Ishikawa (cell line): ENCODE measurements at regions not wholly inside any gene's neighbourhood (a gene's known extent, or its start where the extent isn't known, plus 50 kb on each side); places are given as distances from the start of the nearest gene placed in this dataset.

Source experiments
- CEBPB ChIP-seq: IDR thresholded peaks from 2 replicates; pipeline ENCODE4 v1.6.1; 2012
- CREB1 ChIP-seq: IDR thresholded peaks from 2 replicates; pipeline ENCODE4 v1.6.1; 2012; ENCODE audit warnings: low read depth
- EGR1 ChIP-seq: IDR thresholded peaks from 2 replicates; pipeline ENCODE4 v1.6.1; 2012
- EP300 ChIP-seq: IDR thresholded peaks from 2 replicates; pipeline ENCODE4 v1.6.1; 2012; ENCODE audit warnings: borderline replicate concordance
- FOXM1 ChIP-seq: IDR thresholded peaks from 2 replicates; pipeline ENCODE4 v1.6.1; 2012; ENCODE audit warnings: low read depth, borderline replicate concordance
- NFIC ChIP-seq: IDR thresholded peaks from 2 replicates; pipeline ENCODE4 v1.6.1; 2012
- RAD21 ChIP-seq: IDR thresholded peaks from 2 replicates; pipeline ENCODE4 v1.6.1; 2012; ENCODE audit warnings: low read depth
- TAF1 ChIP-seq: IDR thresholded peaks from 2 replicates; pipeline ENCODE4 v1.6.1; 2012; ENCODE audit warnings: low read depth, mild to moderate bottlenecking
- TCF12 ChIP-seq: IDR thresholded peaks from 2 replicates; pipeline ENCODE4 v1.6.1; 2012; ENCODE audit warnings: low read depth
- TEAD4 ChIP-seq: IDR thresholded peaks from 2 replicates; pipeline ENCODE4 v1.6.1; 2012
- YY1 ChIP-seq: IDR thresholded peaks from 2 replicates; pipeline ENCODE4 v1.6.1; 2012; ENCODE audit warnings: low read depth
- ZBTB7A ChIP-seq: IDR thresholded peaks from 2 replicates; pipeline ENCODE4 v1.6.1; 2012; ENCODE audit warnings: low read depth
- TF ChIP-seq, protein P1 (sequence below): IDR thresholded peaks from 2 replicates; pipeline ENCODE4 v1.6.1; 2012
- TF ChIP-seq, protein P2 (sequence below): IDR thresholded peaks from 2 replicates; pipeline ENCODE4 v1.6.1; 2012; ENCODE audit warnings: low read depth, mild to moderate bottlenecking
- TF ChIP-seq, protein P3 (sequence below): IDR thresholded peaks from 2 replicates; pipeline ENCODE4 v1.6.1; 2012

DNA sequence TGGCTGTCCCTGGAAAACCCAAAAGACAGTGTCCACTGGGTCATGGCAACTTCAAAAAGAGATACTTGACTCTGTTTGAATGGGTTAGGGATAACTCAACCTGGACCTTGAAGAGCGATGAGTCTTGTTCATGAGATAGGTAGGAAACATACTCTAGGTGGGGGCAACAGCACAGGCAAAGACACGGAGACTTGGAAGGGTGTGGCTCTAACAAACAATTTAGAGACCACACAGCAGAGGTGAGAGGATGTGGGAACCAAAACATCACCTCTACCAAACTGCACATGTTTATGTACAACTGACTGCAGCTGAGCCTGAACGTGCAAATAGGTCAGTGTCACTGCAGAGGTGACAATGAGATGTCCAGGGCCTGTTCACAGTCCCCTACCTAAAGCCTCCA lies 247.7 kb upstream of the ADRA1B start:
- no peak for TF ChIP-seq EGR1
- TF ChIP-seq, protein P1, sequence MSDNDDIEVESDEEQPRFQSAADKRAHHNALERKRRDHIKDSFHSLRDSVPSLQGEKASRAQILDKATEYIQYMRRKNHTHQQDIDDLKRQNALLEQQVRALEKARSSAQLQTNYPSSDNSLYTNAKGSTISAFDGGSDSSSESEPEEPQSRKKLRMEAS = no peak
- no peak for TF ChIP-seq CEBPB
- TF ChIP-seq, protein P2, sequence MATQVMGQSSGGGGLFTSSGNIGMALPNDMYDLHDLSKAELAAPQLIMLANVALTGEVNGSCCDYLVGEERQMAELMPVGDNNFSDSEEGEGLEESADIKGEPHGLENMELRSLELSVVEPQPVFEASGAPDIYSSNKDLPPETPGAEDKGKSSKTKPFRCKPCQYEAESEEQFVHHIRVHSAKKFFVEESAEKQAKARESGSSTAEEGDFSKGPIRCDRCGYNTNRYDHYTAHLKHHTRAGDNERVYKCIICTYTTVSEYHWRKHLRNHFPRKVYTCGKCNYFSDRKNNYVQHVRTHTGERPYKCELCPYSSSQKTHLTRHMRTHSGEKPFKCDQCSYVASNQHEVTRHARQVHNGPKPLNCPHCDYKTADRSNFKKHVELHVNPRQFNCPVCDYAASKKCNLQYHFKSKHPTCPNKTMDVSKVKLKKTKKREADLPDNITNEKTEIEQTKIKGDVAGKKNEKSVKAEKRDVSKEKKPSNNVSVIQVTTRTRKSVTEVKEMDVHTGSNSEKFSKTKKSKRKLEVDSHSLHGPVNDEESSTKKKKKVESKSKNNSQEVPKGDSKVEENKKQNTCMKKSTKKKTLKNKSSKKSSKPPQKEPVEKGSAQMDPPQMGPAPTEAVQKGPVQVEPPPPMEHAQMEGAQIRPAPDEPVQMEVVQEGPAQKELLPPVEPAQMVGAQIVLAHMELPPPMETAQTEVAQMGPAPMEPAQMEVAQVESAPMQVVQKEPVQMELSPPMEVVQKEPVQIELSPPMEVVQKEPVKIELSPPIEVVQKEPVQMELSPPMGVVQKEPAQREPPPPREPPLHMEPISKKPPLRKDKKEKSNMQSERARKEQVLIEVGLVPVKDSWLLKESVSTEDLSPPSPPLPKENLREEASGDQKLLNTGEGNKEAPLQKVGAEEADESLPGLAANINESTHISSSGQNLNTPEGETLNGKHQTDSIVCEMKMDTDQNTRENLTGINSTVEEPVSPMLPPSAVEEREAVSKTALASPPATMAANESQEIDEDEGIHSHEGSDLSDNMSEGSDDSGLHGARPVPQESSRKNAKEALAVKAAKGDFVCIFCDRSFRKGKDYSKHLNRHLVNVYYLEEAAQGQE = no peak
- TF ChIP-seq YY1 = no peak
- no peak for TF ChIP-seq ZBTB7A
- TF ChIP-seq CREB1 = no peak
- TF ChIP-seq, protein P3, sequence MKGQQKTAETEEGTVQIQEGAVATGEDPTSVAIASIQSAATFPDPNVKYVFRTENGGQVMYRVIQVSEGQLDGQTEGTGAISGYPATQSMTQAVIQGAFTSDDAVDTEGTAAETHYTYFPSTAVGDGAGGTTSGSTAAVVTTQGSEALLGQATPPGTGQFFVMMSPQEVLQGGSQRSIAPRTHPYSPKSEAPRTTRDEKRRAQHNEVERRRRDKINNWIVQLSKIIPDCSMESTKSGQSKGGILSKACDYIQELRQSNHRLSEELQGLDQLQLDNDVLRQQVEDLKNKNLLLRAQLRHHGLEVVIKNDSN = no peak
- no peak for TF ChIP-seq FOXM1
- no peak for TF ChIP-seq EP300
- no peak for TF ChIP-seq TAF1
- no peak for TF ChIP-seq TEAD4
- no peak for TF ChIP-seq TCF12
- no peak for TF ChIP-seq RAD21

DNA sequence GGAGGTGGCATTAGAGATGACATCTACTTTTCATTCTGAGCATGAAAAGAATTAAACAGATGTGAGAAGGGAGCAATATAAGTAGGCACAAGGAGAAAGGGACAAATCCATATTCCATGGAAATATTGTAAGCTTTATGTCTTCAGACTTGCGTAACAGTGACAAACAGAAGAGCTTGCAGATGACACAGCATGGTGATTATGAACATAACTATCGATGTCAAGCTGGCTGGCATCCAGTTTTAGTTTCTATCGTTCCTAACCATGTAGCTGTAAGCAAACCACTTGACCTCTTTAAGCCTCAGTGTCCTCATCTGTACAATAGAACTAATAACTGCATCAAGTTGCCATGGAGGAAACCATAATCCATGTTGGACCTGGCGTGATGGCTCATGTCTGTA lies 246.7 kb upstream of the ADRA1B start:
- TF ChIP-seq YY1 (no peak), RAD21 (no peak), TEAD4 (no peak), CREB1 (no peak), FOXM1 (no peak), EP300 (no peak), CEBPB (no peak), TCF12 (no peak), TAF1 (no peak), EGR1 (no peak), ZBTB7A (no peak), NFIC (no peak)
- TF ChIP-seq, protein P2 = no peak
- TF ChIP-seq, protein P3 = no peak
- TF ChIP-seq, protein P1 = no peak

DNA sequence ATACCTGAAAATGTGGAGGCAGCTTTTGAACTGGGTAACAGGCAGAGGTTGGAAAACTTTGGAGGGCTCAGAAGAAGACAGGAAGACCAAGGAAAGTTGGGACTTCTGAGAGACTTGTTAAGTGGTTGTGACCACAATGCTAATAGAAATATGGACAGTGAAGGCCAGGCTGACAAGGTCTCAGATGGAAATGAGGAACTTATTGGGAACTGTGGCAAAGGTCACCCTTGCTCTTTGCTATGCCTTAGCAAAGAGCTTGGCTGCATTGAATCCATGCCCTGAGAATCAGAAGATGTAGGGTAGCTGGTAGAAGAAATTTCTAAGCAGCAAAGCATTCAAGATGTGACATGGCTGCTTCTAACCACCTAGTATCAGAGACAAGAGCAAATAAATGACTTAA lies 244.4 kb upstream of the ADRA1B start:
- TF ChIP-seq, protein P3 = no peak

DNA sequence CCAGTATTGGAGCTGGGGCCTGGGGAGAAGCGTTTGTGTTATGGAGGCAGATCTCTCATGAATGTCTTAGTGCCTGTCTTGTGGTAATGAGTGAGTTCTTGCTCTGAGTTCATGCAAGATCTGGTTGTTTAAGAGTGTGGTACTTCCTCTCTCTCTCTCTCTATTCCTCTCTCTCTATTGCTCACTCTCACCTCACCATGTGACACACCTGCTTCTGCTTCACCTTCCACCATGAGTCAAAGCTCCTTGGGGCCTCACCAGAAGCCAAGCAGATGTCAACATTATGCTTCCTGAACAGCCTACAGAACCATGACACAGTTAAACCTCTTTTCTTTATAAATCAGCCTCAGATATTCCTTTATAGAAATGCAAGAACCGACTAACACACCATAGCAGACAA lies 242.7 kb upstream of the ADRA1B start:
- TF ChIP-seq TEAD4 = no peak
- no peak for TF ChIP-seq TAF1
- TF ChIP-seq TCF12 = no peak
- no peak for TF ChIP-seq ZBTB7A
- no peak for TF ChIP-seq NFIC
- TF ChIP-seq EP300 = no peak
- no peak for TF ChIP-seq EGR1
- TF ChIP-seq, protein P1 = no peak
- no peak for TF ChIP-seq CEBPB
- TF ChIP-seq RAD21 = no peak
- TF ChIP-seq, protein P2 = no peak
- no peak for TF ChIP-seq CREB1
- no peak for TF ChIP-seq FOXM1
- TF ChIP-seq, protein P3 = no peak
- no peak for TF ChIP-seq YY1
